Activated CD4-positive, alpha-beta memory T cell treated with anti-CD3 and anti-CD28 coated beads for 36 hours (primary cell): ENCODE measurements at regions not wholly inside any gene's neighbourhood (a gene's known extent, or its start where the extent isn't known, plus 50 kb on each side); places are given as distances from the start of the nearest gene placed in this dataset.

Experiments
- CTCF ChIA-PET: fragments of 350-600 bp; sonication (Branson Sonifier 250); formaldehyde crosslinking; loops from one replicate; lab custom pipeline; 2021; ENCODE audit warnings: antibody characterized with exemption, inconsistent platforms; lab: Charles Lee
- POLR2A ChIA-PET: fragments of 350-600 bp; sonication (Branson Sonifier 250); formaldehyde crosslinking; loops from one replicate; lab custom pipeline; 2021; ENCODE audit warnings: antibody characterized with exemption; lab: Charles Lee
- DNase-seq: peaks from one replicate; pipeline ENCODE4 v3.0.0-alpha.2; 2020
- H3K27ac Mint-ChIP-seq: one replicate; pipeline ENCODE4 v1.8.0; 2021; ENCODE audit warnings: mixed read lengths
- H3K27me3 Mint-ChIP-seq: one replicate; pipeline ENCODE4 v1.8.0; 2021; ENCODE audit warnings: mixed read lengths
- H3K36me3 Mint-ChIP-seq: one replicate; pipeline ENCODE4 v1.8.0; 2021; ENCODE audit warnings: mixed read lengths
- H3K4me1 Mint-ChIP-seq: one replicate; pipeline ENCODE4 v1.8.0; 2021; ENCODE audit warnings: low read depth, mixed read lengths
- H3K4me3 Mint-ChIP-seq: one replicate; pipeline ENCODE4 v1.8.0; 2021; ENCODE audit warnings: mild to moderate bottlenecking, mixed read lengths
- H3K9me3 Mint-ChIP-seq: one replicate; pipeline ENCODE4 v1.8.0; 2021; ENCODE audit warnings: mixed read lengths
- intact Hi-C: fragments of 100-400 bp; cut with micrococcal nuclease; formaldehyde crosslinking; loops from one replicate; pipeline ENCODE4 v1.15.1; 2023

DNA sequence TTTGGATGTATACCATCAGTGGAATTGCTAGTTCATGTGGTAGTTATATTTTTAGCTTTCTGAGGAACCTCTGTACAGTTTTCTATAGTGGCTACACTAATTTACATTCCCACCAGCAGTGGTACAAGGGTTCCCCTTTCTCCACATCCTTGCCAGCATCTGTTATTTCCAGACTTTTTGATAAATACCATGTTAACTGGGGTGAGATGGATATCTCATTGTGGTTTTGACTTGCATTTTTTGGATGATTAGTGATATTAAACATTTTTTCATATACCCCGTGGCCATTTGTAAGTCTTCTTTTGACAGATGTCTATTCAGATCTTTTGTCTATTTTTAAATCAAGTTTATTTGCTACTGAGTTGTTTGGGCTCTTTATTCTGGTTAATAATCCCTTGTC lies 455.6 kb upstream of the RARB start:
- DNase-seq, result no peak
- Mint-ChIP-seq H3K4me1 (no peaks in the 10 kb centered on the region), H3K4me3 (no peak overlapping the region), H3K27me3 (no peaks in the 10 kb centered on the region), H3K36me3 (no peaks in the 10 kb centered on the region), H3K27ac (no peak overlapping the region), H3K9me3 (peaks cover 7% of the 10 kb centered on the region)
- intact Hi-C loops, result no loop called here
- CTCF ChIA-PET, result no interaction called here
- POLR2A ChIA-PET, result no interaction called here

DNA sequence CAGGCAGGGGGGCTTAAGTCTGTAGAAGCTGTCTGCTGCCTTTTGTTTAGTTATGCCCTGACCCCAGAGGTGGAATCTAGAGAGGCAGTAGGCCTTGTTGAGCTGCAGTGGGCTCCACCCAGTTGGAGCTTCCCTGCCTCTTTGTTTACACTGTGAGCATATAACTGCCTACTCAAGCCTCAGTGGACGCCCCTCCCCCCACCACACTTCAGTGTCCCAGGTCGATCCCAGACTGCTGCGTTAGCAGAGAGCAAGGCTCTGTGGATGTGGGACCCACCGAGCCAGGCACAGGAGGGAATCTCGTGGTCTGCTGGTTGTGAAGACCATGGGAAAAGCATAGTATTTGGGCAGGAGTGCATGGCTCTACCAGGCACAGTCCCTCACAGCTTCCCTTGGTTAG lies 446.8 kb upstream of the RARB start:
- H3K9me3 Mint-ChIP-seq, result peaks cover 9% of the 10 kb centered on the region
- no peaks in the 10 kb centered on the region for H3K36me3 Mint-ChIP-seq
- H3K27me3 Mint-ChIP-seq, result no peaks in the 10 kb centered on the region
- POLR2A ChIA-PET, result no interaction called here
- CTCF ChIA-PET, result no interaction called here
- H3K4me1 Mint-ChIP-seq, result no peaks in the 10 kb centered on the region
- intact Hi-C loops, result no loop called here
- DNase-seq, result no peak
- H3K27ac Mint-ChIP-seq, result no peak overlapping the region
- H3K4me3 Mint-ChIP-seq, result no peak overlapping the region

DNA sequence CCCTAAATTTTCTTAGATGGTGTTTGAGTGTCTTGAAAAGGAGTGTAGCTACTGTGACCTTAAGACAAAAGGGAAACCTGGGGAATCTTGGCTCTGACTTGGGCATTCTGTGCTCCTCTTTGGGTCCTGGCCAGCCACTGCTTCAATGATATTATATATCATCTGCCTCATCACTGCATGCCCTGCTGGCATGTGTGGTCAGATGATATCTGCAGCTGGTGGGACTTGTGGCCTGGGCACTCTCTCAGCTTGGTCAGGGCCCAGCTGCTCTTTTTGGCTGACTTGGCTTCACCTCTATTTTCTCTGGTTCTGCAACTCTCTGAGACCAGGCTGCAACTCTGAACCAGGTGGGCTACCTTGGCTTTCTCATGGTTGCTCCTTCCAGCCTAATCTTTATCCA lies 446.1 kb upstream of the RARB start:
- CTCF ChIA-PET, result no interaction called here

DNA sequence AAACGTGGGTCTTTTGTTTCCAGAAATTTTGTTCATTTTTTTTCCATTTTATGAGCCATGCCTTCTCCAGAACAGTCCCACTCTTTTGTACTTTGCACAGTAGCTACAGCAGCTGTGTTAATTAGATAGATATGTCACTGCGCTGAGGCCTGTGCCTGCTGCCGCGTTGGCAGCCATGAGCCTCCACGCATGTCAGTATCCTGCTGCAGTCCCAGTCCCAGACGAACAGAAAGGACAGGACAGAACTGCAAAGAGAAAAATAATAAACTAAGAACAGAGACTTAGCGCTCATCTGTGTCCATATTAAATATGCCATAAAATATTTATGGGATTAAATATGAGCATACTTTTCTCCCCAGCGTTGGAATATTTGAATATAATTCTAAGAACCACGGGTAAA lies 442.4 kb upstream of the RARB start:
- H3K9me3 Mint-ChIP-seq, result no peaks in the 10 kb centered on the region
- no peaks in the 10 kb centered on the region for H3K4me1 Mint-ChIP-seq
- H3K36me3 Mint-ChIP-seq, result no peaks in the 10 kb centered on the region
- ChIA-PET POLR2A (no interaction called here), CTCF (no interaction called here)
- intact Hi-C loops, result no loop called here
- DNase-seq, result no peak
- no peaks in the 10 kb centered on the region for H3K27me3 Mint-ChIP-seq
- H3K4me3 Mint-ChIP-seq, result no peak overlapping the region
- no peak overlapping the region for H3K27ac Mint-ChIP-seq

More for the DNA sequence above, 446.1 kb upstream of the RARB start:
- H3K9me3 Mint-ChIP-seq, result peaks cover 9% of the 10 kb centered on the region
- no peak overlapping the region for H3K27ac Mint-ChIP-seq
- no peak for DNase-seq
- intact Hi-C loops, result no loop called here
- no peaks in the 10 kb centered on the region for H3K4me1 Mint-ChIP-seq
- POLR2A ChIA-PET, result no interaction called here
- H3K27me3 Mint-ChIP-seq, result no peaks in the 10 kb centered on the region
- no peaks in the 10 kb centered on the region for H3K36me3 Mint-ChIP-seq
- H3K4me3 Mint-ChIP-seq, result no peak overlapping the region

DNA sequence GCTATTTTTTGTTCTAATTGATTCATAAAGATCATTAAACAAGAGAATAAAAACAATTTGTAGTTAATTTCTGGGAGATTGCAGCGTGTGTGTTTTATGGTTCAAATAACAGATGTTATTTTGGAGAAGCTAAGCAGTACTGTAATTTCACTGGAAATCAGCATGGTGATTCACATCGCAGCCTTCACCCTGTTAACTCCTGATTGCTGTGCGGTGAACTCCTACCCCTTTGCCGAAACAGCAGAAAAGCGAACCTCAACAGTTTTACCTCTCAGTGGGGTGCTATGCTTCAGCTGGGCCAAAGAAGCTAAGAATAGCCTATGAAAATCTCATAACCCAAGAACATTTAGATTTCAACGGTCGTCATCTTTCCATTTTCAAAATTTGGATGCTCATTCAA lies 441.5 kb upstream of the RARB start:
- Mint-ChIP-seq H3K4me3 (no peak overlapping the region), H3K27me3 (no peaks in the 10 kb centered on the region), H3K27ac (no peak overlapping the region), H3K36me3 (no peaks in the 10 kb centered on the region), H3K9me3 (peaks cover 3% of the 10 kb centered on the region), H3K4me1 (no peaks in the 10 kb centered on the region)
- ChIA-PET CTCF (no interaction called here), POLR2A (no interaction called here)
- intact Hi-C loops, result no loop called here
- no peak for DNase-seq

DNA sequence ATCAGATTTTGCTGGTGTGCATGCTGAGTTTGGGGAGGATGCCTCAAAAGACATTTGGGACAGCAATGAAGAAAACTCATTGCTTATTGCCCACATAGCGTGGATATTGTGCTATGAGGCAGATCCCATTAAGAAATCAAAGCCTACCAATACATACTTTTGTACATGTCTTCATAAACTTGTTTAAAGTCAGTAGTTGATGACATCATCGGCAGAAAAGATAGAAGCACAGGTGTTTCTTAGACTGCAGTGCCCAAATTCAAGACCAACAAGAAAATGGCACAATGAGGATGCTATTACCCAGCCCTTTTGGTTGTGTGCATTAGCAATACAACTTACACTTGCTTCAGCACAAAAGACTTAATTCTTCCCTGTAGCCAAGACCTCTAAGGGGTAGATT lies 428.7 kb upstream of the RARB start:
- H3K27me3 Mint-ChIP-seq, result no peaks in the 10 kb centered on the region
- H3K9me3 Mint-ChIP-seq, result peaks cover 3% of the 10 kb centered on the region
- H3K4me1 Mint-ChIP-seq, result no peaks in the 10 kb centered on the region
- ChIA-PET CTCF (no interaction called here), POLR2A (no interaction called here)
- intact Hi-C loops, result no loop called here
- no peak overlapping the region for H3K4me3 Mint-ChIP-seq
- DNase-seq, result no peak
- no peak overlapping the region for H3K27ac Mint-ChIP-seq
- no peaks in the 10 kb centered on the region for H3K36me3 Mint-ChIP-seq

DNA sequence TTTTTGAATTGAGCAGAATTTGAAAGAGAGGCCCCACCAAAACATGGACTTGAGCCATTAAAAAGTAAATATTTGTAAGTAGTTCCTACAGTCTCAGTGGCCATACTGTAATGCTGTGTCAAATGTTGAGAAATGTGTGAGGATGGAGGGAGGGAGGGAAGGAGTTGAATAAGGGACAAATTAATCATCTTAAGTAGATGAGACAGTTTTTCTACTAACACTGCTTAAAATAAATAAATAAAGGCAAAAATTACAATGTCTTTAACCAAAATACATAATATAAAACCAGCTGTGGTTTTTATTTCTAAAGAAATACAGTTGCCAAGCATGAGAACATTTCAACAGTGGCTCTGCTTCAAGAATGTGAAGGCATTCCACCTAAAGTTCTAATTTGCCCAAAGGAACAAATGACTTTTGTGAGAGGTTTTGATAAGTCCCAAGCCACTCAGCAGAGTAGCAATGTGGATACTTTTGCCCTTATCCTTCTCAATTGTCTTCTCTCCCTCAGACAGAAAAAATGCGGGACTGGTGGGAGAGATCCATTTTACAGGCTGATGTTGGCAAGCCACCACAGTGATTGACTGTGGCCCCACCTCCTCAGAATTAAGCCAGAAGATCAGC lies 427.0 kb upstream of the RARB start:
- Mint-ChIP-seq H3K27me3 (no peaks in the 10 kb centered on the region), H3K9me3 (no peaks in the 10 kb centered on the region), H3K36me3 (no peaks in the 10 kb centered on the region), H3K27ac (no peak overlapping the region), H3K4me3 (no peak overlapping the region), H3K4me1 (no peaks in the 10 kb centered on the region)
- intact Hi-C loops, result no loop called here
- no peak for DNase-seq
- ChIA-PET POLR2A (no interaction called here), CTCF (no interaction called here)

DNA sequence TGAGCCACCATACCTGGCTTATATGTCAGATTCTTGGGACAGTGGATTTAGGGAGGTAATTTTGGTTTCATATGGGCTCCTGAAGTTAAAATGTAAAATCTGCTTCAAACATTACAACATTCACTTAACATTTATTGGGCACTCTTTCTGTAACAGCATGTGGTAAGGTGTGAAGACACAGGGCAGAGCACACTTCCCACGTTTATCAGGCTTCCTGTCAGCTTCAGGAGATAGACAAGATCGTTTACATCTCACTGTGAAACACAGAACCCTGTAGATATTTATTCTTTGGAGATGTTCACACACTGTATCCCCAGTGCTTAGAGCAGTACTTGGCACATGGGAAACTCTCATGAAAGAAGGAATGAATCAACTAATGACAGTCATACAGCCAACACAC lies 426.0 kb upstream of the RARB start:
- POLR2A ChIA-PET, result no interaction called here
- Mint-ChIP-seq H3K4me1 (no peaks in the 10 kb centered on the region), H3K9me3 (no peaks in the 10 kb centered on the region), H3K27me3 (no peaks in the 10 kb centered on the region), H3K36me3 (no peaks in the 10 kb centered on the region), H3K27ac (no peak overlapping the region), H3K4me3 (no peak overlapping the region)
- intact Hi-C loops, result no loop called here
- CTCF ChIA-PET, result no interaction called here
- no peak for DNase-seq

DNA sequence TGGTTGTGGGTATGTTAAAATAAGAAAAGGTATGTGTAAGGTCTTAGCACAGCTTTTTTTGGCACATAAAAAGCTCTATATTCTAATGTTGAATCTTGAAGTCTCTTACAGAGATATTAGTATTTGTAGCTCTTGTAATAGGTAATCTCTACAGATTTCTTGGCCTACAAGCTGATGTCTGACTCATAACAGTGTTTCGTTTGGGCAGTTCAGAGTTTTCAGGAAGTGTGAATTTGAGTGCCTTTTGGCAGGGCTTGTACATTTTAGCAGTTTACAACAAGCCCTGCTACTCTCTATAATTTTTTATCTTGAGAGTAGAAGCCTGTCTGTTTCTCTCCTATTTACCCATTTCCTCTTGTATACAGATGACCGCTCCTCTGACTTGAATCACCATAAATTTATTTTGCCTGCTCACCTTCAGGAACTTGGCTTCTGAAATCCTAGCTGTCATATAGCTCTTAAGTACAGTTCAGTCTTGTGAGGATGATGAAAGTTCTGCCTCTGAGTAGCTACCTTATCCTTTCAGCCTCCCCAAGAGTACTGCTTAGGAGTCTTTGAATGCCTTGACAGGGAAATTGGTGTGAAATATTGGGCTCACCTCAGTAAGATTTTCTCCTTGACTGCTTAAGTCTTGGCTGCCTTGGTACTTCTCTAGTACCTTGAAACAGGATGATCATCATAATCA lies 419.9 kb upstream of the RARB start:
- H3K9me3 Mint-ChIP-seq, result no peaks in the 10 kb centered on the region
- H3K4me1 Mint-ChIP-seq, result no peaks in the 10 kb centered on the region
- H3K27ac Mint-ChIP-seq, result no peak overlapping the region
- CTCF ChIA-PET, result no interaction called here
- intact Hi-C loops, result no loop called here
- DNase-seq, result no peak
- no peaks in the 10 kb centered on the region for H3K27me3 Mint-ChIP-seq
- POLR2A ChIA-PET, result no interaction called here
- H3K4me3 Mint-ChIP-seq, result no peak overlapping the region
- no peaks in the 10 kb centered on the region for H3K36me3 Mint-ChIP-seq

DNA sequence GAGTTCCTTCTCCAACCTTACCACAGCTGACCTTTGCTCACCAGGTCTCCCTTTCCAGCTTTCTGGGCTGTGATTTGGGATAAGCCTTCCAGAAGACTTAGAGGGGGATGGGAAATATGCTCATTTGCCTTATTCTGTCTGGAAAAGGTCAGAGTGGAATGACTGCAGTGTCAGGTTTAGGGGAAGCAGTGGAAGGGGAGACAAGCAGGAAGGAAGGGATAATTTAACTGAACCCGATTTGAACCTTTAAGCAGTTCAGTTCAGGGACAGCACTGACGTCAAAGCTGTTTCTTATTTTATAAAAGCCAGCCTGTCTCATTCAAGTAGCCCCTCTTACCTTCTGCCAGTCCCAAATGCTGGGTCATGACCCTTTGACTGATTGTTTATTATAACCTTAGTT lies 418.4 kb upstream of the RARB start:
- ChIA-PET POLR2A (no interaction called here), CTCF (no interaction called here)
- intact Hi-C loops, result no loop called here
- Mint-ChIP-seq H3K9me3 (no peaks in the 10 kb centered on the region), H3K27ac (no peak overlapping the region), H3K4me3 (no peak overlapping the region), H3K36me3 (no peaks in the 10 kb centered on the region), H3K4me1 (no peaks in the 10 kb centered on the region), H3K27me3 (no peaks in the 10 kb centered on the region)
- no peak for DNase-seq

DNA sequence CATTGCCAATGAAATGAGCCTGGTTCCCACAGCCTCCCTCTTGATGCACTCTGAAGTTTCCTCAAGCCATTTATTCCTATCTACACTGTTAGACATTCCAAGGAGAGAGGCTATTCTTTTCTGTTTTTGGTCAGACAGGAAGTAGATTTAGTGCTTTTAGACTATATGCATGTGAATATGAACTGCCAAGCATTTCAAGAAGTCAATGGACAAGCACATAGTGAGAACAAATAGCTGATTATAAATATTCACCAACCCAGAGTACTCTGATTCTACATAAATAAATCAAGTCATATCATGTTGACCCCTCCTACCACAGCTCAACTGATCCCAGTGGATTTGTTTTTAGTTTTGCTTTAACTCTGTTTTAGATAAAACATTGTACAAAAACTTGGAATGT lies 412.5 kb upstream of the RARB start:
- Mint-ChIP-seq H3K9me3 (peaks cover 3% of the 10 kb centered on the region), H3K27ac (no peak overlapping the region), H3K27me3 (no peaks in the 10 kb centered on the region), H3K36me3 (no peaks in the 10 kb centered on the region), H3K4me1 (no peaks in the 10 kb centered on the region), H3K4me3 (no peak overlapping the region)
- ChIA-PET CTCF (no interaction called here), POLR2A (no interaction called here)
- intact Hi-C loops, result no loop called here
- no peak for DNase-seq

DNA sequence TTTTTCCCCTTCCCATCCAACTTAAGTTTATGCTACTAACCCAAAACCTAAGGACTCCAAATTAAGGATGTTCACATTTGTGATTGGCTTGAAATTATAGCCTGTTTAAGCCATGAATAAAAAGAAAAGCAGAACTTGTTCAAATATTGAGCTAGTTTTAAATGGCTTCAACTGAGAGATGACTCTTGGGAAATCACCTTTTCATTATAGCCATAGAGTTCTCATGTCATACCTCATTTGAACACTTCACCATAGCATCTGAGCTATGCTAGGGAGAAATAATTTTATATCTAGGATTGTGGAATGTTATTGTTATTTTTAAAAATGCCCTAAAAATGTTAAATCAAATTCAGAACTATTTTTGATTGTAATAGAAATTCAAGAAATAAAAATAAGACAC lies 409.2 kb upstream of the RARB start:
- Mint-ChIP-seq H3K36me3 (no peaks in the 10 kb centered on the region), H3K9me3 (peaks cover 3% of the 10 kb centered on the region), H3K4me3 (no peak overlapping the region), H3K4me1 (no peaks in the 10 kb centered on the region), H3K27ac (no peak overlapping the region), H3K27me3 (no peaks in the 10 kb centered on the region)
- intact Hi-C loops, result no loop called here
- DNase-seq, result no peak
- CTCF ChIA-PET, result no interaction called here
- POLR2A ChIA-PET, result no interaction called here

DNA sequence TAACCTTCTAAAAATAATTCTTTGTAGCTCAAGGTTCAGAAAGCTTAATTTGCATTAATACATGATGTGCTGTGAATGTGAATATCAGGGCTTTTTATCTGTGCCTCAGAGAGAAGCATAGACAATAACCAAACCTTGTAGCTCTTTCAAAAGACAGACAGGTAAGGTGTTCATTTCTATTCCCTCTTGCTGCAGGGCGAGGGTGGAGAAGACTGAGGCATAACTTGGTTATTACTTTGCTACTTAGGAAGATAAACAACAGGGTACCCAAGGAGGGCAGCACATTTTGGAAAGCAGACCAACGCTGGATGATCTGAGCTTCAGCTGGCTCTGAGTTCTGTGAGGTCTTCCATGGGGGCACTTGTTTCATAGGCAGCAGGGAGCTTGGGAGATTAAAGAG lies 408.6 kb upstream of the RARB start:
- H3K27me3 Mint-ChIP-seq, result no peaks in the 10 kb centered on the region
- no peak overlapping the region for H3K27ac Mint-ChIP-seq
- POLR2A ChIA-PET, result no interaction called here
- CTCF ChIA-PET, result no interaction called here
- intact Hi-C loops, result no loop called here
- no peaks in the 10 kb centered on the region for H3K4me1 Mint-ChIP-seq
- DNase-seq, result no peak
- peaks cover 3% of the 10 kb centered on the region for H3K9me3 Mint-ChIP-seq
- no peak overlapping the region for H3K4me3 Mint-ChIP-seq
- no peaks in the 10 kb centered on the region for H3K36me3 Mint-ChIP-seq
